Fibroblast of upper back skin (primary cell): ENCODE measurements at regions not wholly inside any gene's neighbourhood (a gene's known extent, or its start where the extent isn't known, plus 50 kb on each side); places are given as distances from the start of the nearest gene placed in this dataset.

Experiments used
- DNase-seq: peaks from one replicate; pipeline ENCODE4 v3.0.0-alpha.2; 2013

DNA sequence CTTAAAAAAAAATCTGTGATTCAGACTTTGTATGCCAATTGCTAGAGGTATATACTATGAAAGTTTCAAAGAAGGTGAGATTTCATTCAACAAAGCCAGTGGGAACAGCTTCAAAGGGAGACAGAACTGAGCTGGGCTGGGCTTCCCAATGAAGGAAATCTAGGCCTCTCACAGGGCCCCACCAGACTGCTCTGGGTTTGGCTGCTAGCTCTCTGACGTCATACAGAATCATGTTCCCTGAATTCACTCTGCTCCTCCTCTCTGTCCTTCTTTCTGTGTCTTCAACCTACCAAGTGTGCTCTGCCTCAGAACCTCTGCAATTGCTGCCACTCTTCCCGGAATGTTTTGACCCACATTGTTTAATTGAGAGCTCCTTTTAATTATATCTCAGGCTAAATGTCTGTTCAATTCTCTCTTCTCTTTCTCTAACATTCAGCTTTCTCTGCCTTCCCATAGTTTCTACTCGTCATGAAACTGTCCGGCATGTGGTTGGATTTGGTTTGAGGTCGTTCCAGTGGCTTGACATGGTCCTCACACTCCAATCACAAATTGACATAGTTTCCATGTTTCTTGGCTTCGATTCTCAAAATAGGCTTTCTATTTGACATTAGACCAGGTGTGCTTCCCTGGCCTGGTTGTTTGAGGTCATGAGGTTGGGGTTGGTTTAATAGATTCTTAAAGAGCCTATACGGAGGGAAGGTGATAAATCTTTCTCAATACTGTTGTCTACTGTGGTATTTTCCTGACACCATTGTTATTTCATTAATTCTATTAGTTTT lies 282.1 kb upstream of the EMCN start:
- no peak for DNase-seq

DNA sequence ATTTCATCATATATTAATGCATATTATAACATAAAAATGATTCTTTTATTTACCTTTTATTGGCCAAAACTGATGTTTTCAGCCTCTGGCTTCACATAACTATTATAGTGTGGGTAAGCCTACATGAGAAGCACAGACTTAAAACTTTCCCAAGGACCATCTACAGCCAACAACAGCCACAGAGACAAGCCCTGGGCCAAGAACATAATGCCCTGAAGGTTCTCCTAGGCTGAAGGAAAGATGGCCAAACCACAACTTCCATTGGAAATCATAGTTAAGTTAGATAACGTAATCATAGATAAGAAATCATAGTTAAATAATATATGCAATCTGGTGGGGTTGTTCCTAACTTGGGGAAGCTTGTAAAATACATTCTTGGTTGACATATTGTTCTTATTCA lies 280.0 kb upstream of the EMCN start:
- no peak for DNase-seq

DNA sequence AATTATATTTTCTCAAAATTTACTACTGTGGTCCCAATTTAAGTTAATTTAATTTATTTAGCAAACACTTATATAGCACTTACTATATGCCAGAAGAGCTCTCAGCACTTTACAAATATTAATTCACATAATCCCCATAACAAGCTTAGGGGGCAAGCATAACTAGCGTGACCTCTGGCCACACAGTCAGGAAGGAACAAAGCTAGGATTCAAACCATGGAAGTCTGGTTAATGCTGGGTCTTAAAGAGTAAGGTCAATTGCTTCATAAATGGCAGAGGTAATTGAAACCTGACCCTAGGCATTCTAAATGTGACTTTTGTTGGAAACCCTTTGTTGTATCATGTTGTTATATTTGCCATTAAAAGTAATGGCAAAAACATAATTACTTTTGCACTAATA lies 279.5 kb upstream of the EMCN start:
- no peak for DNase-seq

DNA sequence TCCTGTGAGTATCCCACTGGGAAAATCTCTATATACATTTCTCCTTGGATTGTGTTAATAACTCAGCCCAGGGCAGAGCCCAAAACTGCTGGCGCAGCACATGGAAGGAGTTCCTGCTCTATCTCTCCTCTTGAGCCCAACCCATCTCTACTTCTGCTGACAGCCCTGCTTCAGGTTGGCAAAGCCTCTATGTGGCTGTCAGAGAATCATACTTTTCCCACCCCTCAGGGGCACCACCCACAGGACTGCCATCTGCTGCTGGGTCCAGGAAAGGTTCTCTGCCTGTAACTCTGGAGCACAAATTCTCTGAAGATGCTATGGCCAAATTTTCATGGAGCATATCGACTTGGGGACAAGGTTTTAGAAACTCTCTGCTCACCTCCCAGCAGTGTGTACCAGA lies 278.5 kb upstream of the EMCN start:
- DNase-seq: no peak

DNA sequence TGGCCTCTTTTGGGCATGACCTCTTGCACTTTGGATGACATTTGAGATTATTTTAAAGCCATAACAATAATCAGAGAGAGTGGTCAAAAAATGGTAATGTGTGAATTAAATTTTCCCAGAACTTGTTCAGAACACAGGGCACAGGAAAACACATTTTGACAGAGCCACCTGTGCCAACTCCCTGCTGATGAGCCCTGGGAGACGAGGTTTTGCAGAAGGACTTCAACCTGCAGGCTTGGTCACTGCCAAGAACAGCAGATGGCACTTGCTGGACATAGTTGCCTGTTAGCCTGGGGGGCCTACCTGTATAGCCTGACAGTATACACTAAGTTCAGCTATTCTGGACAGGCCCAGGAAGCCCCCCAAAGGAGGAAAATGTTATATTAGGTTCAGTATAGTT lies 277.8 kb upstream of the EMCN start:
- DNase-seq: no peak

DNA sequence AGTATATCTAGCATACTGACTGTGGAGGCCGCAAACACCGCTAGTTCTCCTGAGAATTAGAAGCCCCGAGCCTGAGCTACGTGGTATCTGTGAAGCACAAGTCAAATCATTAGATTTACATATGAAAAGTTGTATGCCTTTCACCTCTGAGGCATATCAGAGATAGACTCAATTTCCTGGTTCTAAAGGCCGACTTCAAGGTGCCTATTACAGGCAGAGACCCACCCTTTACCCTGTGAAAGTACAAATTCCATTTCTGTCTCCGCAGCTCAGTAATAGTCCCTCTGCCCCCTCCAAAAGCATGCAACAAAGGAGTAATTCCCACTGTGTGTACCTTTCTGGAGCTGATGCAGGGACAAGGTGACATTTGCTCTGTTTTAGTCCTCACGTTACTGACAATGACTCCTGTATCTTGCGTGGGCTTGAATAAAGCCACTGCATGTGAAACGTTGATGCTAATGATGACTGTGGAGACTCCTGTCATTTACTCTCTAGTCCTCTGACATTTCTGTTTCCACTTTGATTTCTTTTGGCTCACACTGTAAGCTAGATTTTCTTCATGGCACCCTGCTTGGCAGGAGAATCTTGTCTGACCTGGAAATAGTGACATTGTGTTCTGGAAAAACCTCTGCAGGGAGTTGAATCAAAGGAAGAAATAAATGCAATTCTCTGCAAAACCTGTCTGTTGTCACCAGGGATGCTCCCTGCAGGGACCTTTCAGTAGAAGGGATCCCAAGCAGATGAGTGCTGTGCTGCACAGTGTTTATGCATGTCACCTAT lies 273.2 kb upstream of the EMCN start:
- DNase-seq: no peak

DNA sequence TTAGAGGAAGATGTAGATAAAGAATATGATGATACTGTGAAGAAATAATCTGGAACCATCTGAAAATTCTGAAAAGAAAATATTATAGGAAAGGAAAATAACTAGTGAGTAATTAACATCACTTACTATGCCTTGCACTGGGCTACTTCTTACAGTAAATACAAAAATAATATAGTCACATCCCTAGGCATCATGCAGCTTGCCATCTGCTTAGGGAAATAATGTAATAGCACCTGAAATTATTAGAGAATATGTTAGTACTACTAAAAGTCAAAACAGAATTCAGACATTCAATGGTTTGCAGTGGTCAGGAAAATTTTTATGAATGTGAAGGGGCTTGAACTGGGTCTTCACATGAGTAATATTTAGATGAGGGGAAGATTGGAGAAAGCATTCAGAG lies 272.2 kb upstream of the EMCN start:
- no peak for DNase-seq

DNA sequence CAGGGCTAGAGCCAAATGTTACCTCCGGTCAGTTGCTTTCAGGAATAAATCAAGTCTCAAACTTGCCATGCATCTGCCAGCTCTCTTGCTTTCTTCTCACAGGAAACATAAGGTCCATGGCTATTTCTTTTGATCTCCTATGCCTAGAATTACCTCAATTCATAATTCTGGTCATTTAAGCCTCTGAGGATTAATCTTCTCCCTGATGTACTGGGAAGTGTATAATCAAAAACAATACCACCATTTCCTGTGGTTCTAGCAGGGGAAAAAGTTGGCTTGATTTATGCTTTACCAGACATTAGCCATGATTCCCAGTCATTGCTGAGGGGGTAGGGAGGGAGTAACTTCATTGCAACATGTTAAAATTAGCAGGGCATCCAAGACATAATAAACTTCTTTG lies 268.7 kb upstream of the EMCN start:
- DNase-seq: no peak

DNA sequence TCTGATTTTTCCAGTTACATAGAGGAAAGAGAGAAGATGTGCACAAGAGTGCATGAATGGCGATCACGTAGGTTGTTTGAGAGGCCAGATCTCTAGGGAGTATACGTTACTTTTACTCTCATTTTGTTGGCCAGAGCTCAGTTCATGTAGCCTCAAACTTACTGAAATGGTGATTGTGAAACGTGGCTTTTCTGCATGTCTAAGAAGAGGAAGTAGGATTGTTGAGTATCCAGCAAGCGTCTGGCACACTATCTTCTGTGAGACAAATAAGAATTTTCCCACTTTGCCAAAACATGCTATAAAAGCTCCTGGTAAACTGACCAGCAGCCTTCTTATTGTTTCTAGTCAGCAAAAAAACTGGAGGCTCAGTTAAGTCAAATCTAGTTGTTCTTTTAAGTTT lies 264.5 kb upstream of the EMCN start:
- DNase-seq: no peak

DNA sequence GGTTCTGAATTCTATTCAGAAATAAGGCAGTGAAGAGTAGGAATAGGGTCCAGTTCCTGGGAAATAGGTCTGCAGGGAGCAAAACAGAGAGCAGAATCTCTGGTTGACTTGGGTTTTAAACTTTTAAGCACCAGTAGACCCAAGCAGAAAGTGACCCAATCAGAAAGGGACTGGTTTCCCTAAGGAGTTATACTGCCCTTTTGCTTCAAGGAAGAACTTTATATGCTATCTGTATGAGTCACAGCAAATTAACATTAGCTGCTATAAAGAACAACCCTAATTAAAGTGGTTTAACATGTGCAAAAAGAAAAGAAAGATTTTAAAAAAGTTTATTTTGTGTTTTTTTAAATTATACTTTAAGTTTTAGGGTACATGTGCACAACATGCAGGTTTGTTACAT lies 263.6 kb upstream of the EMCN start:
- DNase-seq: no peak

DNA sequence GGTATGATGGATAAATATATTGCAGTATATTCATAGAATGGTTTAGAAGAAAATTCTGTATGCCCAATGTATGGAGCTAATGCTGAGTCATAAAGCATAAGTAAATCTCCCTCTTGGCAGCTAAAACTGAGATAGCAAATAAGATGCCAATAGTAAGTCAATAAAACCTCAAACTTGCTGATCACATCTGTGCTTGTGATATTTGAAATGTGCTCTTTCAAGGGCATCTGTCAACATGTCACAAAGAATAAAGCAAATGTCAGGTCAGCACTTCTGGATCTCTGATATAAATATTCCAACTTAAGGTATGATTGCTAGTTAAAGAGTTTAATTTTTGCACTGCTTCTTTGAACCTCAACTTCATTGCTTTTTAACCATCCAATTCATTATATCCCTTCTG lies 262.3 kb upstream of the EMCN start:
- DNase-seq: no peak

DNA sequence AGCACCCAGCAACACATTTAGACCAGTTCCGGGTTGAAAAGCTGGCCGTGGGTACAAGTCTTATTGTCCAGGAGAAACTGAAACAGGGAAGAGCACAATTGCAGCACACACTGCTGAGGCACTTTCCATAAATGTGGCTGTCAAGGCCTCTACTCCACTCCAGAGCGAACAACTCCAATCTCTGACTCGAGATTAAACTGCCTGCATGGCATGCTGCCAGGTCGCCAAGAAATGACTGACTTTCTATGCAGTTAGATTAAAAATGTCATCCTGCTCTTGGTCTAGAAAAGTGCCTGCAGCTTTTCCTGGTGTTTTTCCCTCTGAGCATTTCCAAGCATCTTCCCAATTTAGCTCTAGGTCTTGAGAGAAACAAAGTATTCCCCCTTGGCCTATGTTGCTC lies 260.6 kb upstream of the EMCN start:
- no peak for DNase-seq

DNA sequence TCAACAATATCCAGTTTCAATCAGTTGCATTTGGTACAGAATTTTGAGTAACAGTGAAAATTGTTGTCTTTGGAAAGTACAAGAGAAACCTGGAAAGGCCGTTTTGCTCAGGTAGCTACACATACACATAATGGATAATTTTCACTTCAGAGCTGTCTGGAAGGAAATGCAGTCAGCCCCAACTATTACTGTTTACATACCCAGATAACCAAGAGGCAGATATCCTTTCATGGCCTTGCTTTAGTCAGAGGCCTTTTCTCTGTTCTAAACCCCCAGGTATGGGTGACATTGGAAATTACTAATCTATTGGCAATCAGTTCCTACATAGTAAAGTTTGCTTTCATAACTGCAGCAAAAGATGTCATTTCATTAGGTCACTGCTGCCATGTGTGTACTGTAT lies 244.9 kb upstream of the EMCN start:
- no peak for DNase-seq

DNA sequence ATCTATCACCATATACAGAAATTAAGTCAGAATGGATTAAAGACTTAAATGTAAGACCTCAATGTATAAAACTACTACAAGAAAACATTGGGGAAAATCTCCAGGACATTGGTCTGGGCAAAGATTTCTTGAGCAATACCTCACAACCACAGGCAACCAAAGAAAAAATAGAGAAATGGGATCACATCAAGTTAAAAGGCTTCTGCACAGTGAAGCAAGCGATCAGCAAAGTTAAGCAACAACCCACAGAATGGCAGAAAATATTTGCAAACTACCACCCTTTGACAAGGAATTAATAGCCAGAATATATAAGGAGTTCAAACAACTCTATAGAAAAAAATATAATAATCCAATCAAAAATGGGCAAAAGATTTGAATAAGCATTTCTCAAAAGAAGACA lies 236.9 kb upstream of the EMCN start:
- no peak for DNase-seq

DNA sequence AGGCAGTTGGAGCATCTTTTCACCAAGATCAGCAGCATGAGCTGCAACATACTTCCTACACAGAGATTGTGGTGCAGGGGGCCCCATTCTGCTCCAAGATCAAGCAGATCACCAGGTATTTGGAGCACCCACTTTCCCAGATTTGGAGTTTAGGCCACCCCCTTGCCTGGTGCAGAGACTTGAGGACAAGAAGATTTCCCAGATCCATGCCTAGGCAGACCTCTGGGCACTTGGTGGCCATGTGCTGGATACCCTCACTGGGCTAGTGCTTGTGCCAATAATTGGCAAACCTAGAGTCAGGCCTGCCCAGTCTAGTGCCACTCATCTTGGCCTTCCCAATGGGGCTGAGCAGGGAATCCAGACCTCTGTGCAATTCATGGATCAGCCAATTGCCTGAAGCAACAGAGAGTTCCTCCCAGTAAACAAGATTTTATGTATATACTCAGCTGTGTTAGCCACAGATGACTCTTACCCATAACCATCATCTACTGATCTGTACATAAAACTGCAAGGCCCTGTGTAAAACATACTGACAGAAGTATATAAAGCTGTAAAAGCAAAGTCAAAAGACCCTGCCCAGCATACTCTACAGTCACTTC lies 228.4 kb upstream of the EMCN start:
- DNase-seq: no peak

DNA sequence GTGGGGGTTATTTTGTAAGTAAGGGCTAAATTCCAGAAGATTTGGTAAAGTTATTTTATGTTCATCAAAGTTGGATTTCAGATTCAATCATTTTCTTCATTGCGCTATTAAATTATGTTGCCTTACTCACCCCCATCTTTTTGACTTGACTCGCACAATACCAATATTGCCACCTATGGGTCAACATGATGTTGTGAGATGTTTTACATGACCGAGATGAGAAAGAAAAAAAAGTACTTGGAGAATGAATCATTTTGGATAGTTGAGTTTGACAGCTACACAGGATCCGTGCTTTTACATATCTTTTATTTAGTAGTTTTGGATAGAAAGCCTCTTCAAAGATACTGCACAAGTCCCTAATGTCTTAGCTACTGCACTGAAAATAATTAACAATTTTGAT lies 224.2 kb upstream of the EMCN start:
- DNase-seq: peak; percentile 52

DNA sequence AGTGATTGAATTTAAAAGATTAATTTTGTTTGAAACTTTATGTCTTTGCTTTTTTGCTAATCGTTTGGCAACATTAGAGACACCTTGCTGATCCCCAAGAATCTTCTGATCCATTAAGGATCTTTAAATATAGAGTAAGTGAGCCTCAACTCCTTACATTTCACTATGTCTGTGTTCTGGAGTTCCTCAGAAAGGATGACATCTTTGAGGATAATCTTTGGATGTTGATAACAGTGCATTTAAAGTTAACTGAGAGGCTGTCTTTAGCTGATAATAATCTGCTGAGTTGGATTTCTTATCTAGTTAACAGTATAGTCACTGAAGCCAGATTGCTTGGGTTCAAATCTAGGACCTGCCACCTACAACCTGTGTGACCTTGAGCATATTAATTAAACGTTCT lies 221.6 kb upstream of the EMCN start:
- DNase-seq: no peak

DNA sequence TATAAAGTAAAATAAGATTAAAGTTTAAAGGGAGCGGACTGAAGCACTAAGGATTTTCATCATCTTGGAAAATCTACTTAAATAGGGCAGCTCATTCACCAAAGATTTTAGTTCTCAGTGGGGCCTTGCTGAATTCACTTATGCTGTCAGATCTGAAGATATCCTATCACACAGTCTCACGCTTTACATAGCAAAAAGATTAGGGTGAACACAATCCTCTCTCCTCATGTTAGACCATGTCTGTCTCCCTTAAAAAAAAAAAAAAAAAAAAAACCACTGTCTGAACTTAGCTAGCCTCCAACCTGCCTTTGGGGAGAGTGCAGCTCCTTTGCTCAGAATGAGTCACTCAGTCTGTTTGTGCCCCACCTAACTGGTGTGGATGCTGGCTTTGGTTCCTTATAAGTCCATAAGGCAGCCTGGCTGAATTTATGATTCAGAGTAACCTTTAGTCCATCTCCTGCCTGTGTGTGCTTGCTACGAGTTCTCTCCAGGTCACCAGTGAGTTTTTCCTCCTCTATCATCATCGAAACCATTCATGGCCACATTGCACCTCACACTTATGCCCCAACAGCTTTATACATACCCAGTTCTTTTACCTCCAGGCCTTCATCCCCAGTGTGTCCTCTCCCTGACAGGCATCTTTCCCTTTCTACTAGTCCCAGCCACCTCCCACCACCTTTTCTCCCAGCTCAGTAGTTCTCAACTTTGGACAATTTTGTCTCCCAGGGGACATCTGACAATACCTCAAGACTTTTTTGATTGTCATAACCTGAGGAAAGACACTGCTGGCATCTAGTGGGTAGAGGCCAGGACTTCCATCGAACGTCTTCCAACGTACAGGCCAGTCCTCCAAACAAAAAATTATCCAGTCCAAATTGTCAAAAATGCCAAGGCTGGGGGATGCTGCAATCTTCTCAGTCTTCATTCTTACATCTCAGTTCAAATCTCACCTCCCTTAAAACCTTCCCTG lies 220.7 kb upstream of the EMCN start:
- peak; percentile 92 for DNase-seq

DNA sequence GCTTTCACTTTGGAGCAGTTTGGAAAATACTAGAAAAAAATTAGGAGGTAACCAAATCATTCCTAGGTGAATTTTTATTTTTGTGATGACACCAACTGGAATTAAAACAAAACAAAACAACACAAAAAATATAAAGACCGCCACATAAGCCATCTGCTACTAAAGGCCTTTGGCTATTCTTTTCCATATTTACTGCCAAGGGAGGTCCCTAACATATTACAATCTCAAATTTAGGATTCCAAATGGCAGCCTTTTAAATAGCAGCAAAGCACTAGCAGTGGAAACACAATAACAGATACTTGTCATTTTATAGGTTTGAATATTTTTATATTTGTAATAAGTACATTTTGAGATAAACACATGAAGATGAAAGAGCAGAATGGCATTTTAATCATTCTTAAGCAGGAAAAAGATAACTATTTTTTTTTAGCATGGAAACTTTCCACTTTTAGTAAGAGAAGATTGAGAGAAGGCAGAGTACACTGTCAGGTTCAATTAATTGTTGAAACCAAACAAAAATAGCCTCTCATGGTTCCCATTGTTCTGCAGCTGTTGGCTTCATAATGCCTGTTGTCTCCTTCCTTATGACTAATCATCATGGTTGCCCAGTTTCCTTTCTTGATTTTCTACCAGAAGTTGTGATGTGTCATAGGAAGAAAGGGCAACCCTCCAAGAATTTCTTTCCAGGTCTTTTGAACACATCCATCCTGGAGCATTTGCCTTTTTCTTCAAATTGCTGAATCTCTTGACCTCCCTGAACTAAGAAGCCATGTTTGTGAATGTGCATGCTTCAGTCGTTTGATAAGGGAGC lies 219.0 kb upstream of the EMCN start:
- DNase-seq: peak; percentile 88

DNA sequence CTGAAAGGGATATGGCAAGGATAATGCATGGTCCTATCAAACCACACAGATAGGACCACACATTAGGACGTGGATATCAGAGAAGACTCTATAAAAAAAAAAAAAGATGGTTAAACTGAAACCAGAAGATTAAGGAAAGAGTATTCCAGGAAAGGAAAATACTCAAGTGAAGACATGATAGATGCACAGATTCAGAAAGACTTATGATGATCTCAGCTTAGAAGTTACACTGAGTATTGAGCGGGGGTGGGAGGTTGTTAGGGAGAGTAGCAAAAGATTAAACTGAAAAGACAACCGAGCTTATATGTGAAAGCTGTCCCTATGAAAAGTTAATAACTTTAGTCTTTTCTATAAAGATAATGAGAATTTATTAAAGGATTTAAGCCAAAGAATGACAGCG lies 211.0 kb upstream of the EMCN start:
- DNase-seq: peak; percentile 9

DNA sequence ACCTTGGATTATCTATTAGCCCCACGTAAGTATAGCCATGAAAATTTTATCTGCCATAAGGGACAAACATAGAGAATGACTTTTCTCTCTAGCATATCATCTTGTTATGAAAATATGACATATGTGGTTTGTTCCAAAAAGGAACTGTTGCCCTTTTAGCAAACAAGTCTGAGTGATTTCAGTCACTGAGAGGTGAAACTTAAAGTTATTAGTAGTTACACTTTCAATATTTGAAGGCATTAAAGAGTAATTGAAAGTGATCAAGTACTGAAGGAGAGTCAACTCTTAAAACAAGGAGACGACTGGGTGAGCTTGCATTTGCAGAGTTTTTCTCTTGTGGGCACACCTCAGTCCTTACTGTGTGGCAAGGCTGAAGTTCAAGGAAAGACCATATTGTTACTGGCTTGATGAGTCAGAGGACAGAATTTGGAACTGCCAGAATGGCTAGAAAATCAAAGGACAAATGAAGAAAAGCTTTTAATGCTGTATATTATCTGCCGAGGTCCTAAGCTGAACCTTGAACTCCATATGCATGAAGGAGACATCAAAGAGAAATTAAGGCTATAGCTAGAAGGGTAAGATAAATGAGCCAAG lies 205.1 kb upstream of the EMCN start:
- DNase-seq: no peak

DNA sequence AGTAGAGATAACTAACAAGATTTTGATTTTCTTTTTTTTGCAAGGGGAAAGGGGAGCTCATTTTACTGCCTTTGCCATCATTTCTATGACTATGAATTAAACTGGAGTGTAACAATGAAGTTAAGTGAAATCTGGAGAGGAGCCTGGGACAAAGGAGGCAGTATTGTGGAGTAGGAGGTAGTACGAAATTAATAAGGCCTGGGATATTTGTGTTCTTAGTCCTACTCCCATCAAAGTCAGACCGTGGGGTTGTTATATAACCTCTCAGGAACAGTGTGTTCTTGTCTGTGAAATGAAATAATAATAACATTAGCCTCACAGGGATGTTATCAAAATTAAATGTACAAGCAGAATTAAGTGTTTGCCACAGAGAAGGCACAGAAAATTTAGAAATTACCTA lies 204.3 kb upstream of the EMCN start:
- DNase-seq: no peak
